ENCODE measurements at regions not wholly inside any gene's neighbourhood (a gene's known extent, or its start where the extent isn't known, plus 50 kb on each side); places are given as distances from the start of the nearest gene placed in this dataset.

DNA sequence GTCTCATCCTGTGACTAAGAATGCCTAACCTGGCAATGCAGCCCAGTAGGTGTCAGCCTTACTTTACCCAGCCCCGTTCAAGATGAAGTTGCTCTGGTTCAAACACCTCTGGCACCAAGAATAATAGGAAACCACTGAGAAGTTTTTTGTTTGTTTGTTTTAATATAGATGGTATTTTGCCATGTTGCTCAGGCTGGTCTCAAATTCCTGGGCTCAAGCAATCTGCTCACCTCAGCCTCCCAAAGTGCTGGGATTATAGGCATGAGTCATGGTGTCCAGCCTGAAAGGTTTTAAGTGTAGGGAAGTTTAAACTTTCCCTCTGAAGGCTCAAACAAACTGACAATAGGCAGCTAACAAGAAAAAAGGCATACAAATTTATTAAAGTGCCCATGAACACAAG is 51.2 kb upstream of the ABCC4 start:
- Mint-ChIP-seq H3K27ac (peak overlapping the region; percentile 26), H3K4me3 (no peak overlapping the region), H3K27me3 (ENCODE audit: insufficient read depth) (no peaks in the 10 kb centered on the region), H3K36me3 (ENCODE audit: low read depth) (peaks cover 6% of the 10 kb centered on the region), H3K4me1 (peaks cover 44% of the 10 kb centered on the region), H3K9me3 (peaks cover 20% of the 10 kb centered on the region)
- no peak overlapping the region for H3K27ac ChIP-seq (ENCODE audit: low read depth, low read length)
- H3K9ac ChIP-seq (ENCODE audit: extremely low read depth, low read length, poor library complexity, severe bottlenecking), result no peak overlapping the region
- no peak for TF ChIP-seq CTCF (conservative IDR thresholded peaks at IDR 0.05)
- peak overlapping the region; percentile 27 for H3K4me3 ChIP-seq (ENCODE audit: low read length)
- no peaks in the 10 kb centered on the region for H3K36me3 ChIP-seq (ENCODE audit: control insufficient read depth, insufficient read depth, low read length)
- WGBS, 2 experiments (ENCODE audit: insufficient coverage in 1 of 2, insufficient read length in 1 of 2), result 33 to 56% methylated on average over 1 of the region's 1 CpG
- peaks cover 15% of the 10 kb centered on the region for H3K9me3 ChIP-seq (ENCODE audit: control insufficient read depth, low read length)
- peaks cover 23% of the 10 kb centered on the region for H3K4me1 ChIP-seq (ENCODE audit: control insufficient read depth, insufficient read depth, low read length)
- no peaks in the 10 kb centered on the region for H3K27me3 ChIP-seq (ENCODE audit: control insufficient read depth, insufficient read depth, low read length, poor library complexity, severe bottlenecking)
- no peak for DNase-seq

DNA sequence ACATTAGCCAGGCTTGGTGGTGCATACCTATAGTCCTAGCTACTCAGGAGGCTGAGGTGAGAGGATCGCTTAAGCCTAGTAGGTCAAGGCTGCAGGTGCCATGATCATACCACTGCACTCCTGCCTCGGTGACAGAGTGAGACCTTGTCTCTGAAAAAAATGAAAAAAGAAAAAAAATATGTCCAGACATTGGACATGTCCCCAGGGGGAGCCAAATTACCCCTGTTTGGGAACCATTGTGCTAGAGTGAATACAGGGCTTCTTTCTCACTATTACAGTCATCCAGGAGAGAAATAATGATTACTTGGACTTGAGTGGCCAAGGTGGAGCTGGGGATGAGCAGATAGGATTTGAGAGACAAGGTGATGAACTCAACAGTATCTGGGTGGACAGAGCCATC is 52.9 kb upstream of the ABCC4 start:
- Histone ChIP-seq H3K9ac (ENCODE audit: extremely low read depth, low read length, poor library complexity, severe bottlenecking) (no peak overlapping the region), H3K4me3 (ENCODE audit: low read length) (no peak overlapping the region), H3K9me3 (ENCODE audit: control insufficient read depth, low read length) (peaks cover 20% of the 10 kb centered on the region), H3K36me3 (ENCODE audit: control insufficient read depth, insufficient read depth, low read length) (no peaks in the 10 kb centered on the region), H3K27me3 (ENCODE audit: control insufficient read depth, insufficient read depth, low read length, poor library complexity, severe bottlenecking) (no peaks in the 10 kb centered on the region), H3K4me1 (ENCODE audit: control insufficient read depth, insufficient read depth, low read length) (peaks cover 23% of the 10 kb centered on the region), H3K27ac (ENCODE audit: low read depth, low read length) (peak overlapping the region; percentile 88)
- peaks cover 24% of the 10 kb centered on the region for H3K9me3 Mint-ChIP-seq
- H3K27me3 Mint-ChIP-seq (ENCODE audit: insufficient read depth), result no peaks in the 10 kb centered on the region
- peaks cover 51% of the 10 kb centered on the region for H3K4me1 Mint-ChIP-seq
- 71 to 75% methylated on average over 2 of the region's 2 CpGs for WGBS, 2 experiments (ENCODE audit: insufficient coverage in 1 of 2, insufficient read length in 1 of 2)
- no peak overlapping the region for H3K4me3 Mint-ChIP-seq
- no peak overlapping the region for H3K27ac Mint-ChIP-seq
- H3K36me3 Mint-ChIP-seq (ENCODE audit: low read depth), result peaks cover 8% of the 10 kb centered on the region
- no peak for DNase-seq
- peak; percentile 10 for TF ChIP-seq CTCF (conservative IDR thresholded peaks at IDR 0.05)

DNA sequence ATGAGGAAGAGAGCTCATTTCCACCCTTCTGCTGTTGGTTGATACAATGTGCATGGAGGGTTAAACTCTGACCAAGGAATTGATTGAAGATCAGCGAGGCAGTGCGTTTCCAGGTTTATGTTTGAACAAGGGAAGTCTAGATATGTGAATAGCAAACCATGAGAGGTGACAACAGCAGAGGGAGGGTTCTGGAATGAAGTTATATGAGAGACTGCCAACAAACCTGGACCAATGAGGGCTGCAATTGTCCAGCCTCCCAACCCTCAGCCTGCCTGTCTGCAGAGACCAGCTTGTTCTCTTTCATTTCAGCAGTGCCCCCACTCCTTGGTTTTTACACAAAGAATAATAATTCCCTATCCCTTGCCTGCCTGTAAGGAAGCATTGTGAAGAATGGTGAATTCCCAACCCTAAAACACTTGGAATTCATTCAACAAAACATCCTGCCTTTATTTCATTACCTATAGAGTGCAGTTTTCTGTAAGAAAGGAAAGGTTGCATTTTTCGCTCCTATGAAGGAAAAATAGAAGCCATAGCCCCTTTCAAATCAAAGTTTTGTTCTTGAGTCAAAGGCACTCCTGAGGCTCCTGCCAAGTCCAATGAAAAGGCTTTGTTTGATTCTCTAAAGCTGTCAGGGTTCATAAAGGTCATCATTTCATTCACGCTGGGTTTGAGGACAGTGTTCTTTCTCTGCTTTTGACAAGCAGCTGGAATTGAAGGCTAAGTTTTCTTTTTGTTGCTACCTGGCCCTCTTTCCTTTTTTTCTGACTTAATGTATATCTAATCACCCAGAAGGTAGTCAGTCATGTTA is 53.6 kb upstream of the ABCC4 start:
- Mint-ChIP-seq H3K4me3 (no peak overlapping the region), H3K4me1 (peaks cover 56% of the 10 kb centered on the region), H3K36me3 (ENCODE audit: low read depth) (peaks cover 8% of the 10 kb centered on the region), H3K9me3 (peaks cover 24% of the 10 kb centered on the region), H3K27me3 (ENCODE audit: insufficient read depth) (no peaks in the 10 kb centered on the region), H3K27ac (peak overlapping the region; percentile 42)
- Histone ChIP-seq H3K27me3 (ENCODE audit: control insufficient read depth, insufficient read depth, low read length, poor library complexity, severe bottlenecking) (no peaks in the 10 kb centered on the region), H3K4me3 (ENCODE audit: low read length) (no peak overlapping the region), H3K4me1 (ENCODE audit: control insufficient read depth, insufficient read depth, low read length) (peaks cover 26% of the 10 kb centered on the region), H3K36me3 (ENCODE audit: control insufficient read depth, insufficient read depth, low read length) (no peaks in the 10 kb centered on the region), H3K9me3 (ENCODE audit: control insufficient read depth, low read length) (peaks cover 20% of the 10 kb centered on the region), H3K9ac (ENCODE audit: extremely low read depth, low read length, poor library complexity, severe bottlenecking) (no peak overlapping the region), H3K27ac (ENCODE audit: low read depth, low read length) (peak overlapping the region; percentile 88)
- TF ChIP-seq CTCF (conservative IDR thresholded peaks at IDR 0.05), result no peak
- no peak for DNase-seq
- 81 to 85% methylated on average over 4 of the region's 4 CpGs for WGBS, 2 experiments (ENCODE audit: insufficient coverage in 1 of 2, insufficient read length in 1 of 2)
